Loucy (cell line): ENCODE measurements at regions not wholly inside any gene's neighbourhood (a gene's known extent, or its start where the extent isn't known, plus 50 kb on each side); places are given as distances from the start of the nearest gene placed in this dataset.

Experiments
- H2AFZ ChIP-seq: fragments of 200-600 bp; sonication (generic); 2 replicates; pipeline ENCODE4 v1.6.0; 2016; ENCODE audit warnings: antibody characterized with exemption, mild to moderate bottlenecking, low read length, moderate library complexity
- H3F3A ChIP-seq: fragments of 200-600 bp; 2 replicates; pipeline ENCODE4 v1.6.0; 2016; ENCODE audit warnings: antibody characterized with exemption, low read depth, mild to moderate bottlenecking
- H3K27me3 ChIP-seq: fragments of 200-600 bp; sonication (generic); 2 replicates; pipeline ENCODE4 v1.6.1; 2014; ENCODE audit warnings: low read length, mild to moderate bottlenecking; ENCODE audit not compliant: insufficient read depth, poor library complexity, severe bottlenecking
- H3K36me3 ChIP-seq: fragments of 200-600 bp; sonication (generic); 2 replicates; pipeline ENCODE4 v1.6.1; 2016; ENCODE audit warnings: low read length; ENCODE audit not compliant: insufficient read depth
- H3K4me1 ChIP-seq: fragments of 200-600 bp; sonication (generic); 2 replicates; pipeline ENCODE4 v1.5.1; 2014; ENCODE audit warnings: low read length, mild to moderate bottlenecking; ENCODE audit not compliant: insufficient read depth, poor library complexity, severe bottlenecking
- H3K4me2 ChIP-seq: fragments of 200-600 bp; sonication (generic); 2 replicates; pipeline ENCODE4 v1.6.0; 2014; ENCODE audit warnings: antibody characterized with exemption, low read length, low read depth, mild to moderate bottlenecking; ENCODE audit not compliant: poor library complexity, severe bottlenecking
- H3K4me3 ChIP-seq: fragments of 200-600 bp; sonication (generic); 2 replicates; pipeline ENCODE4 v1.5.1; 2014; ENCODE audit warnings: low read length, mild to moderate bottlenecking, mixed read lengths; ENCODE audit not compliant: poor library complexity, severe bottlenecking
- H3K79me2 ChIP-seq: fragments of 200-600 bp; sonication (generic); 2 replicates; pipeline ENCODE4 v1.6.1; 2014; ENCODE audit warnings: low read length; ENCODE audit not compliant: insufficient read depth
- H3K9ac ChIP-seq: fragments of 200-600 bp; sonication (generic); 2 replicates; pipeline ENCODE4 v1.6.0; 2014; ENCODE audit warnings: mild to moderate bottlenecking, low read depth, low read length, moderate library complexity; ENCODE audit not compliant: poor library complexity, severe bottlenecking
- H3K9me2 ChIP-seq: fragments of 200-600 bp; sonication (generic); replicated peaks from 2 replicates; pipeline ENCODE4 v1.6.1; 2016; ENCODE audit warnings: low read depth, low read length, mixed read lengths
- H3K9me3 ChIP-seq: fragments of 200-600 bp; sonication (generic); 2 replicates; pipeline ENCODE4 v1.6.1; 2014; ENCODE audit warnings: mild to moderate bottlenecking, antibody characterized with exemption, low read length, low read depth; ENCODE audit not compliant: insufficient read depth
- H4K20me1 ChIP-seq: fragments of 200-600 bp; sonication (generic); 2 replicates; pipeline ENCODE4 v1.6.0; 2014; ENCODE audit warnings: antibody characterized with exemption, low read length, mild to moderate bottlenecking; ENCODE audit not compliant: insufficient read depth, poor library complexity, severe bottlenecking
- CTCF ChIP-seq: fragments of 200-600 bp; sonication (generic); conservative IDR thresholded peaks from 2 replicates; pipeline ENCODE4 v1.5.1; 2014; ENCODE audit warnings: mild to moderate bottlenecking, antibody characterized with exemption, low read length
- EZH2phosphoT487 ChIP-seq: fragments of 200-600 bp; IDR thresholded peaks from 2 replicates; pipeline ENCODE4 v1.6.1; 2018; ENCODE audit warnings: antibody characterized with exemption, mild to moderate bottlenecking, moderate library complexity, borderline replicate concordance

GRCh38 chr5:21154526-21154925 is 1166.5 kb upstream of the CDH18 start:
- H3K4me2 ChIP-seq: no peak overlapping the region
- H3F3A ChIP-seq: no peaks in the 10 kb centered on the region
- H3K36me3 ChIP-seq: no peaks in the 10 kb centered on the region
- H3K79me2 ChIP-seq: no peaks in the 10 kb centered on the region
- no peaks in the 10 kb centered on the region for H3K27me3 ChIP-seq
- H3K4me1 ChIP-seq: no peaks in the 10 kb centered on the region
- TF ChIP-seq CTCF: no peak
- H3K9me2 ChIP-seq: no peaks in the 10 kb centered on the region
- no peaks in the 10 kb centered on the region for H4K20me1 ChIP-seq
- H3K9ac ChIP-seq: no peak overlapping the region
- H3K9me3 ChIP-seq: no peaks in the 10 kb centered on the region
- no peak overlapping the region for H3K4me3 ChIP-seq
- no peak overlapping the region for H2AFZ ChIP-seq

GRCh38 chr5:21152611-21153010 is 1164.6 kb upstream of the CDH18 start:
- Histone ChIP-seq H4K20me1 (no peaks in the 10 kb centered on the region), H3K4me1 (no peaks in the 10 kb centered on the region), H3K4me3 (no peak overlapping the region), H3K4me2 (no peak overlapping the region), H3K27me3 (no peaks in the 10 kb centered on the region), H3K9me3 (no peaks in the 10 kb centered on the region), H3K9ac (no peak overlapping the region), H3K9me2 (no peaks in the 10 kb centered on the region), H3K79me2 (no peaks in the 10 kb centered on the region), H3F3A (no peaks in the 10 kb centered on the region), H3K36me3 (no peaks in the 10 kb centered on the region), H2AFZ (no peak overlapping the region)
- TF ChIP-seq EZH2phosphoT487 (no peak), CTCF (no peak)

GRCh38 chr5:21145376-21145775 is 1157.4 kb upstream of the CDH18 start:
- H3K9me2 ChIP-seq: no peaks in the 10 kb centered on the region
- H3K4me2 ChIP-seq: no peak overlapping the region
- H3F3A ChIP-seq: no peaks in the 10 kb centered on the region
- no peak overlapping the region for H3K4me3 ChIP-seq
- no peaks in the 10 kb centered on the region for H3K9me3 ChIP-seq
- H3K79me2 ChIP-seq: no peaks in the 10 kb centered on the region
- H2AFZ ChIP-seq: no peak overlapping the region
- H3K9ac ChIP-seq: no peak overlapping the region
- TF ChIP-seq CTCF (no peak), EZH2phosphoT487 (no peak)
- H3K4me1 ChIP-seq: no peaks in the 10 kb centered on the region
- no peaks in the 10 kb centered on the region for H3K27me3 ChIP-seq
- no peaks in the 10 kb centered on the region for H4K20me1 ChIP-seq
- H3K36me3 ChIP-seq: no peaks in the 10 kb centered on the region
